K562 (cell line): ENCODE measurements at regions not wholly inside any gene's neighbourhood (a gene's known extent, or its start where the extent isn't known, plus 50 kb on each side); places are given as distances from the start of the nearest gene placed in this dataset.

Experiments used
- ATAC-seq: fragments of 200-7000 bp; cut with Tn5 transposase; 3 replicates; pipeline ENCODE4 v1.9.1; 2020; ENCODE audit warnings: moderate library complexity
- BruUV-seq: library from RNA; stranded (reverse); fragments of 400-500 nt; replicated peaks from 2 replicates; lab custom pipeline; 2021; lab: Mats Ljungman, UMichigan
- CTCF ChIA-PET: fragments of 300-600 bp; formaldehyde crosslinking; extraction: SDS; loops from one replicate; lab custom pipeline; 2021; ENCODE audit warnings: low intra/inter-chr PET ratio; lab: Yijun Ruan, JAX
- POLR2A ChIA-PET: fragments of 300-600, 350-650 bp; sonication (Branson Sonifier 250); formaldehyde crosslinking; extraction: SDS; loops from one replicate; lab custom pipeline; 2021; ENCODE audit warnings: antibody characterized with exemption, inconsistent platforms; lab: Yijun Ruan, JAX
- DNase-seq, 4 experiments: peaks; one replicate each; pipeline versions ENCODE4 v3.0.0 to v3.0.0-alpha.2; 2011 to 2018; ENCODE audit warnings: low spot score in 3 of 4, mixed read lengths in 3 of 4; ENCODE audit errors: extremely low read depth in 1 of 4
- FAIRE-seq: peaks from 2 replicates; lab custom pipeline; 2011; peaks lifted over from hg19 to GRCh38; lab: Jason Lieb, UNC
- H2AFZ ChIP-seq: 2 replicates; pipeline ENCODE4 v1.6.0; 2011; ENCODE audit warnings: low read depth, low read length, control low read depth, inconsistent platforms
- H3K27ac ChIP-seq: fragments of 200-600 bp; 3 replicates; pipeline ENCODE4 v1.8.0; 2011; ENCODE audit warnings: low read depth, mild to moderate bottlenecking, control low read depth, inconsistent platforms, low read length, moderate library complexity, mixed read lengths; ENCODE audit errors: extremely low read depth
- H3K27me3 ChIP-seq, 2 experiments: fragments of 300-600 bp in 1 of 2; 2 replicates in 1 of 2; 3 replicates in 1 of 2; pipeline versions ENCODE4 v1.6.0 to v1.8.0; 2011; ENCODE audit warnings: inconsistent platforms in 2 of 2, low read length in 2 of 2, mild to moderate bottlenecking in 1 of 2, mixed read lengths in 1 of 2, moderate library complexity in 1 of 2; ENCODE audit not compliant: control insufficient read depth in 2 of 2, insufficient read depth in 2 of 2
- H3K36me3 ChIP-seq: fragments of 300-600 bp; 3 replicates; pipeline ENCODE4 v1.8.0; 2011; ENCODE audit warnings: mild to moderate bottlenecking, low read length, inconsistent platforms; ENCODE audit not compliant: control insufficient read depth, insufficient read depth
- H3K4me1 ChIP-seq, 2 experiments: fragments of 200-600 bp in 1 of 2; replicated peaks in 1 of 2; 2 replicates in 1 of 2; 3 replicates in 1 of 2; pipeline versions ENCODE4 v1.5.1 to v1.8.0; 2011; ENCODE audit warnings: inconsistent platforms in 2 of 2, low read length in 2 of 2, mild to moderate bottlenecking in 1 of 2, mixed read lengths in 1 of 2, moderate library complexity in 1 of 2; ENCODE audit not compliant: control insufficient read depth in 2 of 2, insufficient read depth in 2 of 2
- H3K4me2 ChIP-seq: 2 replicates; pipeline ENCODE4 v1.6.1; 2011; ENCODE audit warnings: low read length, control low read depth, inconsistent platforms, mixed read lengths; ENCODE audit not compliant: insufficient read depth
- H3K4me3 ChIP-seq: fragments of 200-600 bp; sonication (generic), shearing (Covaris generic); 2 replicates; pipeline ENCODE4 v1.5.1; 2016; ENCODE audit warnings: control low read depth, inconsistent platforms
- H3K79me2 ChIP-seq: fragments of 200-600 bp; 3 replicates; pipeline ENCODE4 v1.8.0; 2011; ENCODE audit warnings: low read length, inconsistent platforms; ENCODE audit not compliant: control insufficient read depth, insufficient read depth
- H3K9ac ChIP-seq, 2 experiments: 2 replicates each; pipeline versions ENCODE4 v1.6.0 to v1.6.1; 2011; ENCODE audit warnings: low read depth in 2 of 2, low read length in 2 of 2, control low read depth in 1 of 2, inconsistent platforms in 1 of 2, mild to moderate bottlenecking in 1 of 2, mixed read lengths in 1 of 2; ENCODE audit not compliant: insufficient read depth in 1 of 2
- H3K9me1 ChIP-seq: one replicate; pipeline ENCODE4 v1.6.0; 2011; ENCODE audit warnings: inconsistent platforms, mild to moderate bottlenecking, low read length, moderate library complexity; ENCODE audit not compliant: control insufficient read depth, insufficient read depth
- H3K9me3 ChIP-seq: replicated peaks from 2 replicates; pipeline ENCODE4 v1.5.1; 2011; ENCODE audit warnings: low read depth, low read length, inconsistent platforms; ENCODE audit not compliant: control insufficient read depth, insufficient read depth
- H4K20me1 ChIP-seq: replicated peaks from 2 replicates; pipeline ENCODE4 v1.6.1; 2011; ENCODE audit warnings: low read length, inconsistent platforms, mixed read lengths; ENCODE audit not compliant: control insufficient read depth, insufficient read depth
- BRF1 ChIP-seq: IDR thresholded peaks from 3 replicates; pipeline ENCODE4 v1.6.1; 2011; ENCODE audit warnings: borderline replicate concordance, mild to moderate bottlenecking; ENCODE audit not compliant: insufficient read length; ENCODE audit errors: extremely low read depth
- C11orf30 ChIP-seq: fragments of 450-650 bp; IDR thresholded peaks from 2 replicates; pipeline ENCODE4 v1.6.1; 2016; ENCODE audit warnings: low read depth, mild to moderate bottlenecking
- EP400 ChIP-seq: fragments of 450-650 bp; IDR thresholded peaks from 2 replicates; pipeline ENCODE4 v1.6.1; 2017; ENCODE audit warnings: antibody characterized with exemption, mild to moderate bottlenecking, moderate library complexity
- FOXJ2 ChIP-seq: fragments of 200-800 bp; sonication (Bioruptor generic); IDR thresholded peaks from 2 replicates; pipeline ENCODE4 v1.6.1; 2016; ENCODE audit warnings: missing genetic modification characterization, missing compliant biosample characterization
- JUND ChIP-seq, 2 experiments: IDR thresholded peaks; 2 replicates in 1 of 2; 3 replicates in 1 of 2; pipeline ENCODE4 v1.6.1; 2011; ENCODE audit warnings: borderline replicate concordance in 2 of 2, low read depth in 2 of 2, low read length in 2 of 2, improper control_type of control experiment in 1 of 2, missing biosample characterization in 1 of 2, missing genetic modification characterization in 1 of 2, missing genetic modification reagents in 1 of 2
- L3MBTL2 ChIP-seq: fragments of 450-650 bp; IDR thresholded peaks from 2 replicates; pipeline ENCODE4 v1.6.1; 2016; ENCODE audit warnings: mild to moderate bottlenecking, moderate library complexity
- MCM5 ChIP-seq: fragments of 450-650 bp; IDR thresholded peaks from 2 replicates; pipeline ENCODE4 v1.6.1; 2016; ENCODE audit warnings: low read depth
- MXI1 ChIP-seq: IDR thresholded peaks from 2 replicates; pipeline ENCODE4 v1.6.1; 2011; ENCODE audit warnings: low read depth, mild to moderate bottlenecking, improper control_type of control experiment, low read length
- NCOA2 ChIP-seq, 2 experiments: fragments of 450-650 bp; IDR thresholded peaks; 2 replicates each; pipeline ENCODE4 v1.6.1; 2018; ENCODE audit warnings: mild to moderate bottlenecking in 2 of 2, moderate library complexity in 1 of 2; ENCODE audit not compliant: partially characterized antibody in 2 of 2
- RFX1 ChIP-seq: fragments of 450-650 bp; IDR thresholded peaks from 2 replicates; pipeline ENCODE4 v1.6.1; 2016; ENCODE audit warnings: mild to moderate bottlenecking, moderate library complexity
- RHOXF2B ChIP-seq: fragments of 250-450 bp; sonication (Bioruptor Pico); conservative IDR thresholded peaks from 2 replicates; pipeline ENCODE4 v1.5.1; 2021
- STAG1 ChIP-seq: sonication (generic); formaldehyde crosslinking; IDR thresholded peaks from 2 replicates; pipeline ENCODE4 v1.5.0; 2020; ENCODE audit warnings: missing genetic modification reagents, borderline replicate concordance
- U2AF1 ChIP-seq: fragments of 200-400 bp; formaldehyde crosslinking; optimal IDR thresholded peaks from 2 replicates; pipeline ENCODE3; 2017; ENCODE audit warnings: mild to moderate bottlenecking, low read depth, low read length, moderate library complexity
- ZBTB9 ChIP-seq: fragments of 450-650 bp; formaldehyde crosslinking; IDR thresholded peaks from 2 replicates; pipeline ENCODE4 v1.4.0; 2020; ENCODE audit warnings: mild to moderate bottlenecking, moderate library complexity
- ZC3H4 ChIP-seq: sonication (generic); formaldehyde crosslinking; IDR thresholded peaks from 2 replicates; pipeline ENCODE4 v1.9.0; 2021; ENCODE audit warnings: missing genetic modification reagents, borderline replicate concordance
- ZNF274 ChIP-seq: IDR thresholded peaks from 2 replicates; pipeline ENCODE4 v1.6.1; 2011; ENCODE audit warnings: low read depth, mild to moderate bottlenecking, low read length, moderate library complexity, borderline replicate concordance
- ZNF324 ChIP-seq: fragments of 250-450 bp; sonication (Bioruptor Pico); IDR thresholded peaks from 2 replicates; pipeline ENCODE4 v1.4.0; 2020; ENCODE audit warnings: mild to moderate bottlenecking
- ZNF644 ChIP-seq: fragments of 200-800 bp; sonication (Bioruptor generic); IDR thresholded peaks from 2 replicates; pipeline ENCODE4 v1.6.1; 2016; ENCODE audit warnings: low read depth, missing genetic modification characterization, missing compliant biosample characterization
- ZNF778 ChIP-seq: fragments of 450-650 bp; formaldehyde crosslinking; IDR thresholded peaks from 2 replicates; pipeline ENCODE4 v1.4.0; 2020; ENCODE audit warnings: mild to moderate bottlenecking, moderate library complexity
- WGBS: fragments of 100-300 bp; shearing (Covaris generic); methylation state at CpG from one replicate; pipeline ENCODE4 v1.1.6; 2016; ENCODE audit warnings: low coverage, mixed read lengths; ENCODE audit not compliant: insufficient coverage; ENCODE audit errors: missing lambda C conversion rate; 5-methylcytosine and 5-hydroxymethylcytosine counted together
- in situ Hi-C: fragments of 300-500 bp; cut with MboI; formaldehyde crosslinking; loops from 4 replicates; pipeline ENCODE4 v1.15.0; 2018; ENCODE audit warnings: inconsistent platforms, mixed read lengths
- intact Hi-C: fragments of 100-400 bp; cut with micrococcal nuclease; formaldehyde crosslinking; loops from 2 replicates; pipeline ENCODE4 v1.14.2; 2022

GRCh38 chr10:130964771-130965170 lies 346.8 kb downstream of the TCERG1L start:
- in situ Hi-C loops: no loop called here

GRCh38 chr10:130967161-130967560 lies 344.4 kb downstream of the TCERG1L start:
- no peak for FAIRE-seq
- Histone ChIP-seq H3K4me2 (no peak overlapping the region), H3K36me3 (no peaks in the 10 kb centered on the region), H3K9me1 (no peaks in the 10 kb centered on the region), H3K79me2 (no peaks in the 10 kb centered on the region), H3K27me3 (peaks cover 0 to 11% of the 10 kb centered on the region in 2 experiments; a peak in 1 of 5 replicates), H3K27ac (no peak overlapping the region), H3K4me3 (no peak overlapping the region), H3K9me3 (no peaks in the 10 kb centered on the region), H2AFZ (no peak overlapping the region), H4K20me1 (no peaks in the 10 kb centered on the region), H3K4me1 (no peaks in the 10 kb centered on the region), H3K9ac (no peak overlapping the region)
- no peak for ATAC-seq
- WGBS: 0% methylated on average over 4 of the region's 5 CpGs
- intact Hi-C loops (no loop called here), in situ Hi-C loops (no loop called here)
- ChIA-PET POLR2A (no interaction called here), CTCF (no interaction called here)
- DNase-seq: no peak
- no TSS peak for BruUV-seq
- TF ChIP-seq NCOA2 (IDR thresholded peaks at IDR 0.05; ENCODE audit: partially characterized antibody in 2 of 2) (no peak), STAG1 (CRISPR knock-in tag) (no peak), EP400 (no peak), ZNF324 (CRISPR knock-in tag) (no peak), FOXJ2 (no peak), BRF1 (no peak), MCM5 (no peak), JUND (IDR thresholded peaks at IDR 0.05; ENCODE audit: borderline replicate concordance, low read depth, low read length) (no peak), JUND (tag; IDR thresholded peaks at IDR 0.05; ENCODE audit: borderline replicate concordance, low read depth, low read length) (no peak), C11orf30 (no peak), MXI1 (no peak), U2AF1 (no peak), RHOXF2B (no peak), ZNF274 (no peak), ZNF778 (CRISPR knock-in tag) (no peak), ZC3H4 (no peak), ZNF644 (tag) (no peak), ZBTB9 (CRISPR knock-in tag) (no peak)

More at GRCh38 chr10:130964771-130965170, 346.8 kb downstream of the TCERG1L start:
- FAIRE-seq: no peak
- Histone ChIP-seq H3K27me3 (peaks cover 0 to 11% of the 10 kb centered on the region in 2 experiments; a peak in 1 of 5 replicates), H3K36me3 (no peaks in the 10 kb centered on the region), H3K9me1 (no peaks in the 10 kb centered on the region), H3K79me2 (no peaks in the 10 kb centered on the region), H3K9ac (no peak overlapping the region), H3K4me3 (no peak overlapping the region), H3K9me3 (no peaks in the 10 kb centered on the region), H3K4me2 (no peak overlapping the region), H2AFZ (no peak overlapping the region), H3K4me1 (no peaks in the 10 kb centered on the region), H4K20me1 (0 out of 2 replicates have a peak, but pooled peaks cover 5% of the 10 kb centered on the region), H3K27ac (no peak overlapping the region)
- TF ChIP-seq L3MBTL2 (no peak), RFX1 (no peak)
- CTCF ChIA-PET: no interaction called here
- 0% methylated on average over 4 of the region's 9 CpGs for WGBS
- ATAC-seq: no peak
- no TSS peak for BruUV-seq
- no peak for DNase-seq
- intact Hi-C loops: no loop called here
- POLR2A ChIA-PET: no interaction called here
